T-helper 22 cell (primary cell): ENCODE measurements at regions not wholly inside any gene's neighbourhood (a gene's known extent, or its start where the extent isn't known, plus 50 kb on each side); places are given as distances from the start of the nearest gene placed in this dataset.

Experiments used
- DNase-seq: peaks from one replicate; pipeline ENCODE4 v3.0.0-alpha.2; 2020; ENCODE audit warnings: low read depth

DNA sequence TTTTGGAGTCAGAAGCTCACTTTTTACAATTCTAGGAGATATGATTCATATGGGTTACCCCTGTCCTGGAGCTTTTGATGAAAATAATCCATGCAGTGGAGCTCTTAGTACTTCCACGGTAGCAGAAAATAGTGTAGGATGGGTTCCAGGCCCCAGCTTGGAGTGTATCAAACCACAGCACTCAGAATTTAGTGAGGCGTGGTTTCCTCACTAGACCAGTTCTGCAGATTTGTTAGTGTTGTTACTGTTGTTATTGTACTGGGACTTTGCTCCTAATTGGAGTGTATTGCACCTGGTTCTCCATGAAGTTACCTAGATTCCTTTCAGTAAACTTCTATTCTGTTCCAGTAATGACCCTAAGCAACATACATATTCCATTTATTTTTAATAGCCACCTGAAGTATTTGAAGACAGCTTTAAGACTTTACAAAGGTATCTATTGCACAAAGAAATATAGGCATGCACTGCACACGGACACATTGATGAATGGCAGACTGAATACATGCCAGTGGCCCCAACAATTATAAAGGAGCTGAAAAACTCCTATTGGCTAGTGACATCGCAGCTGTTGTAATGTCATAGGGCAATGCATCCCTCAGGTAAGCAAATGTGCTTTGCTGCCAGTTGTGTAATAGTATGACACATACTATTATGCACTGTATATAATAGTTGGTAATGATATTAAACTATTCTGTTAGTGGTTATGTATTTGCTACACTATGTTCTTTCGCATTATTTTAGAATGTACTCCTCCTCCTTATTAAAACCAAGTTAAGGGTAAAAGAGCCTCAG, 1058.0 kb downstream of the KCNT2 start:
- DNase-seq: no peak

DNA sequence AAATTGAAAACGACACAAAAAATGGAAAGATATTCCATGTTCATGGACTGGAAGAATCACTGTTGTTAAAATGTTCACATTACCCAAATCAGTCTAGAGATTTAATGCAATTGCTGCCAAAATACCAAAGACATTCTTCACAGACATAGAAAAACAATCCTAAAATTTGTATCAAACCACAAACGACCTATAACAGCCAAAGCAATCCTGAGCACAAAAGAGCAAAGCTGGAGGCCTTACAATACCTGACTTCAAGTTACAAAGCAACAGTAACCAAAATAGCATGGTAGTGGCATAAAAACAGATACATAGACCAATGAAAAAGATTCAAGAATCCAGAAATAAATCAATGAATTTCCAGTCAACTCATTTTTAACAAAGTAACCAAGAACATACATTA, 1077.3 kb downstream of the KCNT2 start:
- DNase-seq: no peak

GRCh38 chr1:195529881-195530280, 1078.4 kb downstream of the KCNT2 start:
- DNase-seq: no peak

DNA sequence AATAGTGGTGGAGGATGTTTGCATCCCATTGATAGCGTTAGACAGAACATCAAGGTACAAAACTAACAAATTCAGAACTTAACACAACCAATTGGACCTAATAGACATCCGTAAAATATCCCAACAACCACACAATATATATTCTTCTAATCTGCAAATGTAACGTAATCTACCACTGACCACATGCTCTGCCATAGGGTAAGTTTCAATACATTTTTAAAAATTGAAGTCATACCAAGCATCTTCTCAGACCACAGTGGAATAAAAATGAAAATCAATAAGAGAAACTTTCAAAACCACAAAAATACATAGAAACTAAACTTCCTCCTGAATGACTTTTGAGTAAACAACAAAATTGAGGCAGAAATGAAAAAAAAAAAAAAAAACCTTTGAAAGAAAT, 1087.5 kb downstream of the KCNT2 start:
- no peak for DNase-seq

DNA sequence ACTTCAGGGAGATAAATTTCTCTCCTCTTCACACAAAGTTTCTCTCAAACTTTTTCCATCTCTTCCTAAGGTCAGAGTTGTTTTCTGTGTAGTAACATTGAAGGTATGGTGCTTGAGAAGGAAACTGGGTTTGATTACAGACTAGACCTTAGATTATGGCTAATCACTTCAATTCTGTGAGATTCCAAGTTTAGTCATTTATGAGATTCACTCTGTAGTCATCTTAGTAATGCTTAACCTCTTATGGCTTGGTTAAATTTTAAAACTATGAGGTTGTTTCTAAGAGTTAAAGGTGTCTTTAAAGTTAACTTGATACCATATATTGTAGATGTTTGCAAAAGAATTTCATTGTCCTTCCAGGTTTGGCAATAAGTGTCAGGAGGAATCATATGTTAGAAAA, 1092.2 kb downstream of the KCNT2 start:
- no peak for DNase-seq

- DNase-seq: no peak
Measured at GRCh38 chr1:195511501-195511900, 1096.7 kb downstream of the KCNT2 start.

DNA sequence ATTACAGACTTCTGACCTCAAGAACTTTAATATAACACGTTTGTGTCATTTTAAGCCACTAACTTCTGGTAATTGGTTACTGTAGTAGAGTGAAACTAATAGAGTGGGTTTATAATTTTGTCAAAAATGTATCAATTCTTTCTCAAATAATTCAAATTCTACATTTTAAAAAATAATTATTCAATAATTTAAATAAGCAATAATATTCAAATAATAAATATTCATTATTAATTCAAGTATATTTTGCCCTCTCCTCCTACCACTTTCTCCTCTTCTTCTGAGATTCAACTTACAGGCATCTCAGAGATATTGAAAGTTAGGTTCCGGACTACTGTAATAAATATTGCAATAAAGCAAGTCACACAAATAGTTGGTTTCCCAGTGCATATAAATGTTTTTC, 1107.1 kb downstream of the KCNT2 start:
- DNase-seq: no peak

GRCh38 chr1:195495720-195496635, 1112.3 kb downstream of the KCNT2 start:
- no peak for DNase-seq

DNA sequence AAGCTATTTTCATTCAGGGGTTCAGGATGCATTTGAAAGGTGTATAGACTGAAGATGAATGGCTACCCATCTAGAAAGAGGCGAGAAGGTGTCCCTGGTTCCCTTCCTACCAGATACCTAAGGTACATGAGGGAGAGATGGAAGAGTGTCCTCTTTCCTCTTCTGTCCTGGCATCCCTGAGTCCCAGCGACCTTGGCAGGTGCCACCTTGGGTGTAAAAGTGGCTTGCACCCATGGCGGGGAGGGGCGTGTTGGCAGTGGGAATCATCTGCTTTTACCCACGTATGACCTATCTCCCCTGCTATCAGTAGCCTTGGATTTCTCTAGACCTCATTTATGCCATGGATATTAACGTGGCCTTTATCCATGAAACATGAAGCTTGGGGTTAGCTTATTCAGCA, 1126.1 kb downstream of the KCNT2 start:
- no peak for DNase-seq

- no peak for DNase-seq
Measured at GRCh38 chr1:195481293-195481692, 1126.9 kb downstream of the KCNT2 start.

DNA sequence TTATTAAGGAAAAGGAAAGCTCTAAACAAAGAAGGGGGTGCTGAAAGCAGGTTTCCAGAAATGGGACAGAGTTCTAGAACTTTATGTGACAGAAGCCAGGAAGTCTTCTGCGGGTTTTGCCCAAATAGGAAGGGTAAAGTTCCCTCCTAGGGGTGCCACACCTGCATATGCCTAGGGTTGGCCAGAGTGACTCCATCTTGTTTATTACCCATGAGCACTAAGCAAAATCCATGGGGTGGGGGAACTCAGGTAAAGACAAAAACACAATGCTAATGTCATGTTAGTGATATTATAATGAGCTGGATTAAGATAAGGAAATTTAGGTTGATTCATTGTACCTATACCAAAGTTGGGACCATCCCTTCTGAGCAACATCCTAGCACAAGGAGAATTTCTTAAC, 1132.7 kb downstream of the KCNT2 start:
- DNase-seq: no peak

DNA sequence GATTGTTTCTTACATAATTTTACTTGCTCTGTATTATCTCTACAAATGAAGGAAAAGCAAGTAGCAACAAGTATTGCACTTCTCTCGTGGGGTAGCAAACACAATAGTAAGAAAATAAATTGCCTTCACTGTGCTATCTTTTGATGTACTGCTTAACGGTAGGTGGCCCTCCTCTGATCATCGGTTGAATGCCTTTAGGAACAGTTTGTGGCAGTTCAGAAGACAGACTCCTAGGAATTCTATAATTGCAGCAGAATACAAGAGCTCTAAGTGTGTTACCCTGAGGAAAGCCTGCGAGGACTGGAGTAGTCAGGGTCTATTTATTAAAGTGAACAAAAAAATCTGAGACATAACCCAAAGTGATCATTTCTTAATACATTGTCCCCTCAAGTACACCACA, 1135.9 kb downstream of the KCNT2 start:
- no peak for DNase-seq

DNA sequence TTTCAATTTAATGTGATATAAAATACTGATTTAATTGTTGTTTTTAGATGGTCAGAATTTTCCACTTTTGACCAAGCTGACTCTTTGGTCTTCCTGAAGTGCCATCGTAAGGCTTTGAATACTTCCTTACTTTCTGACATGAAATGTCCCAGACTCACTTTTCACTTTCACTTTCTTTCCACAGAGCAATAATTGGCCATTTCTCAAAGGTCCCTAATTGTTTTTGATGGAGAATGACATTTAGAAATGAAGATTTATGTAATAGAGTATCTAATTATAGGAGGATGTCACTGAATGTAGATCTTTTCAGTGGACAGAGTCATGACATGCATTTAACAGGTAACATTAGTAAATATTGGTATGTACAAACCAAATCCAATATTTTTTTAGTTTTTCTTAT, 1141.6 kb downstream of the KCNT2 start:
- no peak for DNase-seq

DNA sequence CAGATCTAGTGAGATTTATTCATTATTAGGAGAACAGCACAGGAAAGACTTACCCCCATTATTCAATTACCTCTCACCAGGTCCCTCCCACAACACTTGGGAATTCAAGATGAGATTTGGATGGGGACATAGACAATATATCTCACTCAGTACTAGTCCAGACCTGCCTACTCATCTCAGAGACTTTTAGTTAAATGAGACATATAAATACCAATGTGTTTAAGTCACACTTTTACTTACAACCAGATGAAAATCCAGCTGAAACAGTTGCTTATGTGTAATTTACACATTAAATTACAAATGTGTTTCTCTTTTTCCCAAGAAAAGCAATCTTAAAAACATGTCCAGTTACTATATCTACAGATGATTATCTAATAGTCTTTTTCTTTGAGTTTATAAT, 1145.6 kb downstream of the KCNT2 start:
- no peak for DNase-seq

GRCh38 chr1:195462152-195462551, 1146.1 kb downstream of the KCNT2 start:
- DNase-seq: no peak

DNA sequence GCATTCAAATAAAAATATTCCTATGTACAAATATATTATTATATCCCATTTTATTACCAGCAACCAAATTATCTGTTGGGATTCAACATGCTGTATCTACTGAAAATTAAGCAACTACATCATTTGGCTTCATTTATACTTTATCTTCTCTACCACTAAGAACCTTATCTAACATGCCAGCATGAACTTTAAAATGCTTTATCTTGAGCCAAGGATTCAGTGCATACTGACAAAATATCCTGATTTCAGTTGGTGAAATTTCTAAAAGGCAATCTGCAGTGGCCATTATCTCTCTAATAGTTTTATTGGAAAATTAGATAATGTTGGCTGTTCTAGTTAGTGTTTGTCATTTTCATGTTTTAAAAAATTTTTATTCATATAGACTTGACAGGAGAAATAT, 1149.9 kb downstream of the KCNT2 start:
- no peak for DNase-seq

GRCh38 chr1:195450794-195451193, 1157.4 kb downstream of the KCNT2 start:
- no peak for DNase-seq

GRCh38 chr1:195439661-195440060, 1168.6 kb downstream of the KCNT2 start:
- no peak for DNase-seq

DNA sequence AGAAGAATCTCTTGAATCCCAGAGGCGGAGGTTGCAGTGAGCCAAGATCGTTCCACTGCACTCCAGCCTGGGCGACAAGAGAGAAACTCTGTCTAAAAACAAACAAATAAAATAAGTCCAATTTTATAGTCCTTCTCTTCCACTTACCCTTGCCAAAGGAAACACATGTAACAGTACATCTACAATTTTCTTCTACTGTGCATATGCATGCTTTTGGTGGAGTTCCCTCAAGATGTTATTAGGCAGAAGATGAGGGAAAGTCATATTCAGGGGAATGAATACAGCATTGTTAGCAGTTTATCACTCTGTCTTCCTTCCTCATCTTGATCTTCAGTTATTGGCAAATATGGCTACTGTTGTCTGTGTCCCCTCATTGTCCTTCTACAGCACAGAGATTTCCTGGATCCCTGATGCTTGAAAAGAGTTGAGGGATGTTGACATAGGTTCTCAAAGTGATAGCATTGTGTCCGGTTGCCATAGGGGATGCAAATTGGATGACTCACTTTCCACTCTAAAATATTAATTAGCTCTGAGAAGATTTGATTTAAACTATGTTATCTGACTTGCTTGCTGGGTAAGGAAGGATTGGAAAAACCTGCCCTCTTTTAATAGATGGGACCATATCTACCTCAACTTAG, 1173.6 kb downstream of the KCNT2 start:
- no peak for DNase-seq

GRCh38 chr1:195430826-195431225, 1177.4 kb downstream of the KCNT2 start:
- no peak for DNase-seq

DNA sequence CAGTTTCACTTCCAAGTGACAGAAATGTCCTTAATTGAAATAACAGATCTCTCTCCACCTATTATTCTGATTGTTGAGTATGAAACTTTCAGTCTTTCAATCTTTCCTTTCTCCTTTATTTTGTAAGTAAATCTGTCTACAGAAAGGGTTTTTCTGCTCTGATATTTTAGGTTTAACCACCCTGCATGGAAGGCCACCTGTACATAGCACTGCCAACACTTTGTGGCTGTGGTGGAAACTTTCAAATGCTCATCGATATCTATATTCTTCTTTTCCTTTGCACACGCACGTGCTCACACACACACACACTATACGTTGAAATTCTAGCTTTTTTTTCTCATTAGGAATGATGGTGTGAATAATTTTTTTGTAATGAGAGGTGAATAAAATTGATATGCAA, 1179.3 kb downstream of the KCNT2 start:
- DNase-seq: no peak

GRCh38 chr1:195415584-195415983, 1192.7 kb downstream of the KCNT2 start:
- DNase-seq: no peak

DNA sequence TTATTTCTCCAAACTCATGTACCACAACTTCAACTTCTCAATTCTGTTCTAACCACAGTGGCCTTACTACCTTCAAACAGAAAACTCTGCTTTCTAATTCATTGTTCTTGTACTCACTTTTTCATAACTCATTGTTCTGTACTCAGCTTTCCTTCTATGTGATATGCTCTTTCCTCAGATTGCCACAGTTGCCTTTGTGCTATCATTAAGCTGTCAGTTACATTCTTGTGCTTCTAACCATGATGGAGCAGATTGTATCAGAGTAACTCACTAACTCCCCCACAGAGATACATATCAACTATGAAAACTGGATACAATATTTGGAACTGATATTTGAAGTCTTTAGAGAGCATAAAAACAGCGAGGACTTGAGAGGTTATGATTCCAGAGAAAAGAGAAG, 1213.7 kb downstream of the KCNT2 start:
- no peak for DNase-seq
